Mesendoderm (in vitro differentiated cells): ENCODE measurements at regions not wholly inside any gene's neighbourhood (a gene's known extent, or its start where the extent isn't known, plus 50 kb on each side); places are given as distances from the start of the nearest gene placed in this dataset.

Source experiments
- DNase-seq: peaks from one replicate; pipeline ENCODE4 v3.0.0; 2013
- H2AK5ac ChIP-seq: 2 replicates; pipeline ENCODE4 v1.6.1; 2013; ENCODE audit warnings: low read length, inconsistent platforms
- H2BK120ac ChIP-seq: 2 replicates; pipeline ENCODE4 v1.6.1; 2013; ENCODE audit warnings: low read depth, mild to moderate bottlenecking, low read length, moderate library complexity, mixed read lengths
- H2BK15ac ChIP-seq: replicated peaks from 2 replicates; pipeline ENCODE4 v1.6.1; 2013; ENCODE audit warnings: low read depth, mild to moderate bottlenecking, moderate library complexity
- H2BK5ac ChIP-seq: 2 replicates; pipeline ENCODE4 v1.6.1; 2013; ENCODE audit warnings: low read length, inconsistent platforms
- H3K18ac ChIP-seq: 2 replicates; pipeline ENCODE4 v1.6.1; 2013; ENCODE audit warnings: mild to moderate bottlenecking, low read length, mixed read lengths
- H3K23ac ChIP-seq: one replicate; pipeline ENCODE4 v1.6.1; 2013; ENCODE audit warnings: low read length
- H3K27ac ChIP-seq: 2 replicates; pipeline ENCODE4 v1.5.1; 2013; ENCODE audit warnings: low read depth, mild to moderate bottlenecking, inconsistent platforms, low read length, moderate library complexity
- H3K27me3 ChIP-seq: 2 replicates; pipeline ENCODE4 v1.6.1; 2013; ENCODE audit warnings: low read length, control low read depth, mild to moderate bottlenecking, inconsistent platforms; ENCODE audit not compliant: insufficient read depth, poor library complexity
- H3K36me3 ChIP-seq: 2 replicates; pipeline ENCODE4 v1.6.1; 2013; ENCODE audit warnings: low read length, inconsistent platforms; ENCODE audit not compliant: control insufficient read depth, insufficient read depth
- H3K4ac ChIP-seq: one replicate; pipeline ENCODE4 v1.6.1; 2013; ENCODE audit warnings: low read depth, mild to moderate bottlenecking, low read length, moderate library complexity
- H3K4me1 ChIP-seq: 2 replicates; pipeline ENCODE4 v1.6.1; 2013; ENCODE audit warnings: low read depth, low read length, inconsistent platforms; ENCODE audit not compliant: control insufficient read depth
- H3K4me2 ChIP-seq: 2 replicates; pipeline ENCODE4 v1.6.1; 2013; ENCODE audit warnings: low read length
- H3K4me3 ChIP-seq: 2 replicates; pipeline ENCODE4 v1.5.1; 2013; ENCODE audit warnings: mild to moderate bottlenecking, low read length
- H3K56ac ChIP-seq: one replicate; pipeline ENCODE4 v1.6.1; 2013; ENCODE audit warnings: low read length
- H3K79me1 ChIP-seq: 2 replicates; pipeline ENCODE4 v1.6.1; 2013; ENCODE audit warnings: low read length, inconsistent platforms
- H3K79me2 ChIP-seq: 2 replicates; pipeline ENCODE4 v1.6.1; 2013; ENCODE audit warnings: mild to moderate bottlenecking, low read length; ENCODE audit not compliant: control insufficient read depth, insufficient read depth
- H3K9ac ChIP-seq: 2 replicates; pipeline ENCODE4 v1.6.1; 2013; ENCODE audit warnings: low read length, inconsistent platforms
- H4K5ac ChIP-seq: one replicate; pipeline ENCODE4 v1.6.1; 2013; ENCODE audit warnings: low read length
- H4K8ac ChIP-seq: one replicate; pipeline ENCODE4 v1.6.1; 2013; ENCODE audit warnings: low read depth, mild to moderate bottlenecking, control low read depth, low read length, moderate library complexity
- WGBS: extraction: QIAGEN DNeasy Blood & Tissue Kit; methylation state at CpG from one replicate; pipeline ENCODE4 v1.1.7; 2013; ENCODE audit warnings: low lambda C conversion rate, missing lambda C conversion rate; ENCODE audit not compliant: insufficient coverage; ENCODE audit errors: extremely low coverage; 5-methylcytosine and 5-hydroxymethylcytosine counted together

DNA sequence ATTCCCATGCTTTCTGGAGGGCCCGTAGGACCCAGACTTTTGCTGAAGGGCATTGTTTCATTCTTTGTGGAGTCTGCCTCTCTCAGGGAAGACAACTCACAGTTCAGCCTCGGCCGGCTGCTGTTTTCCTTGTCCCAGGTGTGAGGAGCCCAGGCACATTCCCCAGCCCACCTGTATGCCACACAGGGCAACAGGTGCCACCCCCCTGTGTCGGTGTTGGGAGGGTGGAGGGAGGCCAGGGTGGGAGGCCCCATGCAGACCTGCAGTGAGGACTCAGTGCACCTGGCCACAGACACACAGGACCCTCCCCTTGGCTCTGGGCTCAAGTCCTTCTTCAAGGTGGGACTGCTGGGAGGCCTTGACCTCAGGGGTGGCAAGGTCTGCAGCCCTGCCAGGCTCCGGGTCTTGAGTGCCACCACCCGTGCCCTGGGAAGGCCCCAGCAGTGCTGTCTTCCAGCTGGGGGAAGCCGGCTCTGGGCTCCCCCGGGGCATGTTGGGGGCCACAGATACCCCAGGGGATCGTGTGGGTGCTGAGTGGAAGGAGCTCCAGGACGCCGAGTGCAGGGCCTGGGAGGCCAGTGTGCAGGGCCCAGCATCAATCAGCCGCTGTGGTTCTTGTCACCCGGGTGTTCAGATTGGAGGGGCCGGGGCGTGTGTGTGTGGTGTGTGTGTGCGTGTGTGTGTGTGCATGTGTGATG lies 1286.1 kb downstream of the BRD1 start:
- Histone ChIP-seq H3K23ac (no peak overlapping the region), H3K4ac (no peak overlapping the region), H3K9ac (no peak overlapping the region), H4K8ac (no peak overlapping the region), H3K18ac (no peak overlapping the region), H3K79me2 (no peaks in the 10 kb centered on the region), H3K79me1 (no peaks in the 10 kb centered on the region), H4K5ac (no peak overlapping the region), H3K4me2 (no peak overlapping the region), H3K36me3 (no peaks in the 10 kb centered on the region), H3K4me3 (no peak overlapping the region), H3K56ac (no peak overlapping the region), H2BK5ac (no peak overlapping the region), H3K27ac (no peak overlapping the region), H3K27me3 (no peaks in the 10 kb centered on the region), H2BK15ac (no peak overlapping the region), H2BK120ac (no peak overlapping the region), H3K4me1 (no peaks in the 10 kb centered on the region), H2AK5ac (no peak overlapping the region)
- no peak for DNase-seq
- WGBS = no CpG with 5 or more reads among the region's 16 CpGs

GRCh38 chr22:48539261-48539660 lies 1288.4 kb downstream of the BRD1 start:
- Histone ChIP-seq H2AK5ac (no peak overlapping the region), H3K27me3 (no peaks in the 10 kb centered on the region), H2BK120ac (no peak overlapping the region), H3K4me1 (no peaks in the 10 kb centered on the region), H3K27ac (no peak overlapping the region), H3K4me2 (no peak overlapping the region), H3K4ac (no peak overlapping the region), H2BK15ac (no peak overlapping the region), H4K5ac (no peak overlapping the region), H3K56ac (no peak overlapping the region), H3K4me3 (no peak overlapping the region), H3K79me2 (no peaks in the 10 kb centered on the region), H3K36me3 (no peaks in the 10 kb centered on the region), H4K8ac (no peak overlapping the region), H3K18ac (no peak overlapping the region), H3K23ac (no peak overlapping the region), H2BK5ac (no peak overlapping the region), H3K9ac (no peak overlapping the region), H3K79me1 (no peaks in the 10 kb centered on the region)
- no CpG with 5 or more reads among the region's 12 CpGs for WGBS
- no peak for DNase-seq

GRCh38 chr22:48538291-48538820 lies 1289.3 kb downstream of the BRD1 start:
- Histone ChIP-seq H3K27me3 (no peaks in the 10 kb centered on the region), H2AK5ac (no peak overlapping the region), H2BK15ac (no peak overlapping the region), H3K27ac (no peak overlapping the region), H3K23ac (peak overlapping the region; percentile 24), H3K4ac (no peak overlapping the region), H3K4me3 (no peak overlapping the region), H3K79me1 (no peaks in the 10 kb centered on the region), H3K79me2 (no peaks in the 10 kb centered on the region), H4K8ac (no peak overlapping the region), H3K56ac (no peak overlapping the region), H3K18ac (no peak overlapping the region), H4K5ac (no peak overlapping the region), H3K36me3 (no peaks in the 10 kb centered on the region), H3K4me1 (no peaks in the 10 kb centered on the region), H3K4me2 (no peak overlapping the region), H2BK120ac (no peak overlapping the region), H2BK5ac (no peak overlapping the region), H3K9ac (no peak overlapping the region)
- DNase-seq = no peak
- WGBS = no CpG with 5 or more reads among the region's 18 CpGs

GRCh38 chr22:48537343-48537680 lies 1290.4 kb downstream of the BRD1 start:
- no peak overlapping the region for H2BK15ac ChIP-seq

GRCh38 chr22:48536541-48537342 lies 1290.9 kb downstream of the BRD1 start:
- Histone ChIP-seq H2BK5ac (no peak overlapping the region), H2BK120ac (no peak overlapping the region), H4K8ac (no peak overlapping the region), H3K36me3 (no peaks in the 10 kb centered on the region), H3K9ac (no peak overlapping the region), H3K4me2 (no peak overlapping the region), H2AK5ac (no peak overlapping the region), H3K4me3 (no peak overlapping the region), H3K79me1 (no peaks in the 10 kb centered on the region), H3K4ac (no peak overlapping the region), H3K56ac (no peak overlapping the region), H2BK15ac (no peak overlapping the region), H3K27me3 (no peaks in the 10 kb centered on the region), H3K23ac (no peak overlapping the region), H4K5ac (no peak overlapping the region), H3K4me1 (no peaks in the 10 kb centered on the region), H3K18ac (no peak overlapping the region), H3K79me2 (no peaks in the 10 kb centered on the region), H3K27ac (no peak overlapping the region)
- no CpG with 5 or more reads among the region's 30 CpGs for WGBS
- no peak for DNase-seq

More at GRCh38 chr22:48537343-48537680, 1290.4 kb downstream of the BRD1 start:
- no CpG with 5 or more reads among the region's 3 CpGs for WGBS
- no peaks in the 10 kb centered on the region for H3K79me1 ChIP-seq
- no peak overlapping the region for H3K23ac ChIP-seq
- no peak overlapping the region for H3K4me2 ChIP-seq
- H2BK5ac ChIP-seq = no peak overlapping the region
- no peak overlapping the region for H3K9ac ChIP-seq
- no peak overlapping the region for H3K18ac ChIP-seq
- no peak for DNase-seq
- no peak overlapping the region for H3K27ac ChIP-seq
- no peaks in the 10 kb centered on the region for H3K4me1 ChIP-seq
- no peak overlapping the region for H3K56ac ChIP-seq
- H4K5ac ChIP-seq = no peak overlapping the region
- H3K4me3 ChIP-seq = no peak overlapping the region
- no peak overlapping the region for H2AK5ac ChIP-seq
- no peak overlapping the region for H4K8ac ChIP-seq
- H2BK120ac ChIP-seq = no peak overlapping the region
- no peaks in the 10 kb centered on the region for H3K79me2 ChIP-seq
- H3K4ac ChIP-seq = no peak overlapping the region
- H3K27me3 ChIP-seq = no peaks in the 10 kb centered on the region
- H3K36me3 ChIP-seq = no peaks in the 10 kb centered on the region
